PC-9 (cell line): ENCODE measurements at regions not wholly inside any gene's neighbourhood (a gene's known extent, or its start where the extent isn't known, plus 50 kb on each side); places are given as distances from the start of the nearest gene placed in this dataset.

Experiments used
- BruUV-seq: library from RNA; stranded (reverse); fragments of 400-500 nt; replicated peaks from 2 replicates; lab custom pipeline; 2021; lab: Mats Ljungman, UMichigan
- CTCF ChIA-PET: fragments of 300-600 bp; sonication (Branson Sonifier 250); formaldehyde crosslinking; loops from one replicate; lab custom pipeline; 2022; ENCODE audit warnings: antibody characterized with exemption; lab: Charles Lee
- POLR2A ChIA-PET: fragments of 300-600 bp; sonication (Branson Sonifier 250); formaldehyde crosslinking; loops from one replicate; lab custom pipeline; 2022; ENCODE audit warnings: antibody characterized with exemption; ENCODE audit not compliant: unreplicated experiment; lab: Charles Lee
- DNase-seq, 2 experiments: peaks; one replicate each; pipeline versions ENCODE4 v3.0.0 to v3.0.0-alpha.2; 2015 to 2022; ENCODE audit warnings: mixed read lengths in 1 of 2
- H2AFZ ChIP-seq: fragments of 200-600 bp; sonication (generic); 2 replicates; pipeline ENCODE4 v1.8.1; 2017; ENCODE audit warnings: antibody characterized with exemption
- H3F3A ChIP-seq: fragments of 200-600 bp; sonication (generic); 2 replicates; pipeline ENCODE4 v1.8.1; 2017; ENCODE audit warnings: antibody characterized with exemption, mild to moderate bottlenecking, low read depth; ENCODE audit not compliant: insufficient read depth
- H3K27ac ChIP-seq: fragments of 200-600 bp; sonication (generic); 2 replicates; pipeline ENCODE4 v1.6.1; 2016; ENCODE audit warnings: mixed run types
- H3K27me3 ChIP-seq: fragments of 200-600 bp; sonication (generic); 2 replicates; pipeline ENCODE4 v1.6.1; 2016; ENCODE audit warnings: low read depth, mixed run types; ENCODE audit not compliant: insufficient read depth
- H3K36me3 ChIP-seq: fragments of 200-600 bp; sonication (generic); 2 replicates; pipeline ENCODE4 v1.6.1; 2016; ENCODE audit warnings: low read depth, mixed run types
- H3K4me1 ChIP-seq: fragments of 200-600 bp; sonication (generic); replicated peaks from 2 replicates; pipeline ENCODE4 v1.6.1; 2016; ENCODE audit warnings: mixed run types; ENCODE audit not compliant: insufficient read depth
- H3K4me2 ChIP-seq: fragments of 200-600 bp; sonication (generic); 2 replicates; pipeline ENCODE4 v1.6.1; 2017; ENCODE audit warnings: mixed run types
- H3K4me3 ChIP-seq: fragments of 200-600 bp; sonication (generic); 2 replicates; pipeline ENCODE4 v1.6.1; 2016; ENCODE audit warnings: mixed run types
- H3K79me2 ChIP-seq: fragments of 200-600 bp; sonication (generic); 2 replicates; pipeline ENCODE4 v1.6.1; 2017; ENCODE audit warnings: low read depth, mixed run types
- H3K9me2 ChIP-seq: fragments of 200-600 bp; sonication (generic); 2 replicates; pipeline ENCODE4 v1.8.1; 2017; ENCODE audit warnings: mild to moderate bottlenecking; ENCODE audit not compliant: insufficient read depth
- H3K9me3 ChIP-seq: fragments of 200-600 bp; sonication (generic); 2 replicates; pipeline ENCODE4 v1.8.1; 2016; ENCODE audit warnings: low read depth; ENCODE audit not compliant: insufficient read depth
- H4K20me1 ChIP-seq: fragments of 200-600 bp; sonication (generic); 2 replicates; pipeline ENCODE4 v1.8.1; 2017; ENCODE audit not compliant: insufficient read depth
- CTCF ChIP-seq: fragments of 200-600 bp; sonication (generic); conservative IDR thresholded peaks from 2 replicates; pipeline ENCODE4 v1.6.1; 2017; ENCODE audit warnings: mixed run types, antibody characterized with exemption, mild to moderate bottlenecking, moderate library complexity
- EZH2 ChIP-seq: fragments of 200-600 bp; sonication (generic); IDR thresholded peaks from 2 replicates; pipeline ENCODE4 v1.8.0; 2017; ENCODE audit warnings: antibody characterized with exemption, low read depth
- intact Hi-C: fragments of 100-400 bp; cut with micrococcal nuclease; formaldehyde crosslinking; loops from one replicate; pipeline ENCODE4 v1.10.0; 2022; ENCODE audit not compliant: unreplicated experiment

- BruUV-seq = no TSS peak
- H4K20me1 ChIP-seq = no peaks in the 10 kb centered on the region
- POLR2A ChIA-PET = interaction anchor here (0.6 kb wide), 1 partner anchor 103 kb away, joined by 4 read pairs; no protein-coding TSS in a partner anchor
- CTCF ChIA-PET = no interaction called here
- no peak overlapping the region for H2AFZ ChIP-seq
- H3K79me2 ChIP-seq = no peaks in the 10 kb centered on the region
- no peak overlapping the region for H3K27ac ChIP-seq
- no peak overlapping the region for H3K4me2 ChIP-seq
- peaks cover 13% of the 10 kb centered on the region; the same call in 1 of the 2 replicates for H3F3A ChIP-seq
- H3K4me3 ChIP-seq = no peak overlapping the region
- no peaks in the 10 kb centered on the region for H3K9me3 ChIP-seq
- DNase-seq = no peak
- H3K4me1 ChIP-seq = peaks cover 34% of the 10 kb centered on the region
- no peaks in the 10 kb centered on the region for H3K27me3 ChIP-seq
- intact Hi-C loops = no loop called here
- no peak for TF ChIP-seq EZH2
- TF ChIP-seq CTCF = no peak
- no peaks in the 10 kb centered on the region for H3K36me3 ChIP-seq
- no peaks in the 10 kb centered on the region for H3K9me2 ChIP-seq
These were observed 436.8 kb upstream of the THBS1 start for GRCh38 chr15:39144051-39144450.

GRCh38 chr15:39144613-39145499, 436.0 kb upstream of the THBS1 start:
- Histone ChIP-seq H3K27ac (no peak overlapping the region), H3K27me3 (no peaks in the 10 kb centered on the region), H3F3A (peaks cover 11% of the 10 kb centered on the region; the same call in 1 of the 2 replicates), H3K9me3 (no peaks in the 10 kb centered on the region), H3K4me2 (no peak overlapping the region), H3K79me2 (no peaks in the 10 kb centered on the region), H2AFZ (no peak overlapping the region), H4K20me1 (no peaks in the 10 kb centered on the region), H3K9me2 (no peaks in the 10 kb centered on the region), H3K36me3 (no peaks in the 10 kb centered on the region), H3K4me1 (peaks cover 26% of the 10 kb centered on the region), H3K4me3 (no peak overlapping the region)
- ChIA-PET POLR2A (interaction anchor here (0.6 kb wide), 1 partner anchor 104 kb away, joined by 4 read pairs; no protein-coding TSS in a partner anchor), CTCF (no interaction called here)
- BruUV-seq = no TSS peak
- intact Hi-C loops = no loop called here
- no peak for TF ChIP-seq EZH2
- TF ChIP-seq CTCF = no peak
- no peak for DNase-seq

GRCh38 chr15:39145854-39146625, 434.8 kb upstream of the THBS1 start:
- no peak overlapping the region for H3K4me3 ChIP-seq
- H4K20me1 ChIP-seq = no peaks in the 10 kb centered on the region
- DNase-seq = no peak
- H3K9me3 ChIP-seq = 0 out of 2 replicates have a peak, but pooled peaks cover 5% of the 10 kb centered on the region
- no peaks in the 10 kb centered on the region for H3K79me2 ChIP-seq
- no peaks in the 10 kb centered on the region for H3K27me3 ChIP-seq
- intact Hi-C loops = no loop called here
- ChIA-PET CTCF (no interaction called here), POLR2A (no interaction called here)
- no peaks in the 10 kb centered on the region for H3K9me2 ChIP-seq
- no peaks in the 10 kb centered on the region for H3F3A ChIP-seq
- peaks cover 14% of the 10 kb centered on the region for H3K4me1 ChIP-seq
- TF ChIP-seq EZH2 = no peak
- TF ChIP-seq CTCF = no peak
- H3K27ac ChIP-seq = no peak overlapping the region
- peak overlapping the region; percentile 38; the same call in 1 of the 2 replicates for H3K4me2 ChIP-seq
- H2AFZ ChIP-seq = no peak overlapping the region
- BruUV-seq = no TSS peak
- H3K36me3 ChIP-seq = no peaks in the 10 kb centered on the region
